Spleen (tissue), 11 donors: ENCODE measurements at regions not wholly inside any gene's neighbourhood (a gene's known extent, or its start where the extent isn't known, plus 50 kb on each side); places are given as distances from the start of the nearest gene placed in this dataset.

ENCODE experiments used
- DNase-seq: peaks from one replicate; pipeline ENCODE4 v3.0.0-alpha.2; 2020
- H3K27ac ChIP-seq, 8 donors: fragments of 200-600 bp; sonication (generic) in 7 of 8; 1 replicate in 4 of 8; 2 replicates in 4 of 8; pipeline versions ENCODE4 v1.5.0 to v1.8.0; 2016 to 2021; ENCODE audit warnings: inconsistent platforms in 4 of 8, mild to moderate bottlenecking in 4 of 8, moderate library complexity in 1 of 8
- H3K27me3 ChIP-seq, 7 donors: fragments of 200-600 bp; sonication (generic) in 6 of 7; replicated peaks in 1 of 7; 1 replicate in 4 of 7; 2 replicates in 3 of 7; pipeline versions ENCODE4 v1.5.0 to v1.8.0; 2016 to 2021; ENCODE audit warnings: inconsistent platforms in 3 of 7, mild to moderate bottlenecking in 1 of 7
- H3K36me3 ChIP-seq, 6 donors: fragments of 200-600 bp; sonication (generic) in 5 of 6; 1 replicate in 4 of 6; 2 replicates in 2 of 6; pipeline versions ENCODE4 v1.5.0 to v1.8.0; 2016 to 2021; ENCODE audit warnings: inconsistent platforms in 2 of 6
- H3K4me1 ChIP-seq, 6 donors: fragments of 200-600 bp; sonication (generic) in 5 of 6; 1 replicate in 3 of 6; 2 replicates in 3 of 6; pipeline versions ENCODE4 v1.5.0 to v1.8.0; 2016 to 2021; ENCODE audit warnings: inconsistent platforms in 3 of 6
- H3K4me3 ChIP-seq, 8 donors: fragments of 200-600 bp; sonication (generic) in 7 of 8; 1 replicate in 4 of 8; 2 replicates in 4 of 8; pipeline versions ENCODE4 v1.5.0 to v1.8.0; 2016 to 2021; ENCODE audit warnings: inconsistent platforms in 4 of 8, mild to moderate bottlenecking in 4 of 8, moderate library complexity in 2 of 8
- H3K9me3 ChIP-seq, 8 donors: fragments of 200-600 bp; sonication (generic) in 7 of 8; 1 replicate in 4 of 8; 2 replicates in 4 of 8; pipeline versions ENCODE4 v1.5.0 to v1.8.0; 2016 to 2021; ENCODE audit warnings: inconsistent platforms in 4 of 8
- CTCF ChIP-seq, 11 experiments: fragments of 200-600 bp in 7 of 11; fragments of 450-650 bp in 4 of 11; sonication (generic) in 4 of 11; IDR thresholded peaks in 8 of 11; conservative IDR thresholded peaks in 3 of 11; 1 replicate in 7 of 11; 2 replicates in 4 of 11; pipeline versions ENCODE4 v1.4.0 to v1.8.0; 2016 to 2021; ENCODE audit warnings: antibody characterized with exemption in 11 of 11, inconsistent platforms in 4 of 11, mild to moderate bottlenecking in 1 of 11
- POLR2A ChIP-seq, 3 donors: fragments of 450-650 bp; IDR thresholded peaks; one replicate each; pipeline ENCODE4 v1.5.1; 2017; ENCODE audit warnings: antibody characterized with exemption in 3 of 3, mild to moderate bottlenecking in 1 of 3
- POLR2AphosphoS5 ChIP-seq, 3 donors: sonication (generic); formaldehyde crosslinking; IDR thresholded peaks; one replicate each; pipeline ENCODE4 v1.5.1; 2017; ENCODE audit warnings: antibody characterized with exemption in 3 of 3
- WGBS, 5 donors: extraction: QIAGEN DNeasy Blood & Tissue Kit in 3 of 5; methylation state at CpG; one replicate each; pipeline versions ENCODE4 v1.1.5 to v1.1.7; 2013 to 2018; 5-methylcytosine and 5-hydroxymethylcytosine counted together
- intact Hi-C: fragments of 100-400 bp; cut with DNase I; formaldehyde crosslinking; loops from one replicate; pipeline ENCODE4 v1.15.0; 2023; ENCODE audit warnings: low total_unique reads
- donor health status: healthy with polysubstance abuse.
- donor health status: DM: no; HTN: no; CAD: no; lungs with moderate emphysema.
- donor health status: DM: no; HTN: no; CAD: no.
- donor health status: Bipolar disorder and iron deficiency.
- donor health status: healthy.
- donor health status: DM: no; HTN: no; CAD: no.
- donor health status: DM: yes; HTN: yes; CAD: no.

DNA sequence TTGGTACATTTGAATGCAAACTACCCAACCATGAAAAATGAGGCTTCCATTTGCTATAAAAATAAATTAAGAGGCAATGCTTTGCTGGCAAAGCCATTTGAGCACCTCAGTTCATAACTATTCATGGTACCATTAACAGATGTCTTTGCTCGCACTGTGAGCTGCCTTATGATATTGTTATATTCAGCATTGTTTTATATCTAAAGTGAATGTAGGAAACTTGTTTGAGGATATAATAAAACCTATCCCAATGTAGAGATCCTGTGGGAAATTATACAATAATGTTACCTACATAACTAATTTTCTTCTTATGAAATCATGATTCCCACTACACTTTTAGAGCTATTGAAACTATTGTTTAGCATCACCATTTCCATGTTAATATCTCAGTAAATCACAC lies 125.2 kb upstream of the TRAM1L1 start:
- intact Hi-C loops: no loop called here
- H3K27me3 ChIP-seq: no peaks in the 10 kb centered on the region
- DNase-seq: no peak
- no peaks in the 10 kb centered on the region for H3K36me3 ChIP-seq
- H3K4me3 ChIP-seq: no peak overlapping the region
- TF ChIP-seq POLR2A (IDR thresholded peaks at IDR 0.05): no peak
- TF ChIP-seq POLR2AphosphoS5 (IDR thresholded peaks at IDR 0.05): no peak
- TF ChIP-seq CTCF (IDR thresholded peaks at IDR 0.05 in 8 of 11, conservative IDR thresholded peaks at IDR 0.05 in 3 of 11): no peak
- no peak overlapping the region for H3K27ac ChIP-seq
- no peaks in the 10 kb centered on the region for H3K4me1 ChIP-seq
- 77 to 94% (median 87%) methylated on average over 1 of the region's 1 CpG for WGBS, 5 donors
- H3K9me3 ChIP-seq: peaks cover 0 to 7% (median 0%) of the 10 kb centered on the region in 8 donors

GRCh38 chr4:117224256-117224655 lies 138.9 kb upstream of the TRAM1L1 start:
- H3K4me1 ChIP-seq: no peaks in the 10 kb centered on the region
- H3K4me3 ChIP-seq: no peak overlapping the region
- 81 to 88% (median 83%) methylated on average over 5 of the region's 5 CpGs for WGBS, 5 donors
- no peaks in the 10 kb centered on the region for H3K27me3 ChIP-seq
- intact Hi-C loops: no loop called here
- H3K9me3 ChIP-seq: peaks cover 0 to 5% (median 0%) of the 10 kb centered on the region in 8 donors
- H3K36me3 ChIP-seq: no peaks in the 10 kb centered on the region
- DNase-seq: no peak
- no peak overlapping the region for H3K27ac ChIP-seq
- TF ChIP-seq CTCF (IDR thresholded peaks at IDR 0.05 in 8 of 11, conservative IDR thresholded peaks at IDR 0.05 in 3 of 11) (no peak), POLR2AphosphoS5 (IDR thresholded peaks at IDR 0.05) (no peak), POLR2A (IDR thresholded peaks at IDR 0.05) (no peak)

GRCh38 chr4:117225471-117225870 lies 140.1 kb upstream of the TRAM1L1 start:
- no peaks in the 10 kb centered on the region for H3K4me1 ChIP-seq
- WGBS, 5 donors: 26 to 41% (median 29%) methylated on average over 3 of the region's 3 CpGs
- DNase-seq: no peak
- no peak overlapping the region for H3K4me3 ChIP-seq
- intact Hi-C loops: no loop called here
- no peak overlapping the region for H3K27ac ChIP-seq
- H3K27me3 ChIP-seq: no peaks in the 10 kb centered on the region
- no peaks in the 10 kb centered on the region for H3K36me3 ChIP-seq
- peaks cover 0 to 5% (median 0%) of the 10 kb centered on the region in 8 donors for H3K9me3 ChIP-seq
- no peak for TF ChIP-seq POLR2A (IDR thresholded peaks at IDR 0.05)

DNA sequence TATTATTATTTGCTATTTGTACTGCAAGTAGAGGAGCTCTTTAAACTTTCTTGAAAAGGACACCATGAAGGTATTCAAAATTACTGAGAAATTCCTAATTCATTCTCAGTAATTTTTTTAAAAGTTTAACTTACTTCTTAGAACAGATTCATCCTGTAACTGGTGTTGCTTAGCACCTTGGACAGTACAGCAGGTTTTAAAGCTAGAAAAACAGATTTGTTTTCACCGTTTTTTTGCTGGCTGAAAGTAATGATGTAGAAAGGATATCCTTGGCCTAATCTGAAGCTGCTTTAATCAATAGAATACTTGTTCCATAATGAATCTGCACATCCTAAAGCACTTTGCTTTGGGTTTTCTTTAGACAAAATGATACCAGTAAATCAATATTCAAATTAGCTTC lies 142.5 kb upstream of the TRAM1L1 start:
- Histone ChIP-seq H3K4me3 (no peak overlapping the region), H3K4me1 (no peaks in the 10 kb centered on the region), H3K36me3 (no peaks in the 10 kb centered on the region), H3K9me3 (no peaks in the 10 kb centered on the region), H3K27me3 (no peaks in the 10 kb centered on the region), H3K27ac (no peak overlapping the region)
- TF ChIP-seq CTCF (IDR thresholded peaks at IDR 0.05 in 8 of 11, conservative IDR thresholded peaks at IDR 0.05 in 3 of 11): no peak
- TF ChIP-seq POLR2A (IDR thresholded peaks at IDR 0.05): no peak
- TF ChIP-seq POLR2AphosphoS5 (IDR thresholded peaks at IDR 0.05): no peak
- DNase-seq: no peak
- intact Hi-C loops: no loop called here
- 67 to 71% (median 69%) methylated on average over 1 of the region's 1 CpG for WGBS, 5 donors

DNA sequence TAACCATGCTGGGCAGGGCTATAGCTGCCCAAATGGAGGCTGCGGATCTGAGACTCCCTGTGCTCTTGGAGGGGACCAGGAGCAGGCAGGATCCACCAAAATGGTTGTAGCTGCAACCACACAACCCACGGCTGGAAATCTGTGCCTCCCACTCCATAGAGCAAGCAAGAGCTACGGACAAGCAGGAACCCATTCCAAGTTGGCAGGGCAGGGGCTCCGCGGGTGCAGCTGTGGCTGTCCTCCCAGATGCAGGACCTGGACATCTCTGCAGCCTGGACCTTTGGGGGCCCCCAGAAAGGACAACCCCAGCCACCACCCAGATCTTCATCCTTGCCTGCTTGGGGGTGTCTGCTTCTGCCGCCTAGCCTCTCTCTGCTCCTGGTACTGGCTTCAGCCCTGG lies 154.1 kb upstream of the TRAM1L1 start:
- Histone ChIP-seq H3K4me3 (no peak overlapping the region), H3K4me1 (no peaks in the 10 kb centered on the region), H3K27me3 (no peaks in the 10 kb centered on the region), H3K9me3 (peaks cover 0 to 16% (median 8%) of the 10 kb centered on the region in 8 donors), H3K27ac (no peak overlapping the region), H3K36me3 (no peaks in the 10 kb centered on the region)
- 68 to 94% (median 78%) methylated on average over 5 to 6 of the region's 6 CpGs for WGBS, 5 donors
- intact Hi-C loops: no loop called here
- no peak for DNase-seq
- TF ChIP-seq CTCF (IDR thresholded peaks at IDR 0.05 in 8 of 11, conservative IDR thresholded peaks at IDR 0.05 in 3 of 11): no peak
- no peak for TF ChIP-seq POLR2A (IDR thresholded peaks at IDR 0.05)
- TF ChIP-seq POLR2AphosphoS5 (IDR thresholded peaks at IDR 0.05): no peak
